ENCODE measurements at regions not wholly inside any gene's neighbourhood (a gene's known extent, or its start where the extent isn't known, plus 50 kb on each side); places are given as distances from the start of the nearest gene placed in this dataset.

- Histone ChIP-seq H3K4me3 (ENCODE audit: low read depth in 1 of 5, low read length in 5 of 5) (no peak overlapping the region), H3K36me3 (ENCODE audit: control insufficient read depth in 5 of 5, insufficient read depth in 5 of 5, low read length in 5 of 5) (no peaks in the 10 kb centered on the region), H3K9me3 (ENCODE audit: control insufficient read depth in 5 of 5, low read length in 5 of 5) (no peaks in the 10 kb centered on the region), H3K27ac (ENCODE audit: low read depth, low read length) (no peak overlapping the region), H3K4me1 (ENCODE audit: control insufficient read depth in 5 of 5, insufficient read depth in 5 of 5, low read length in 5 of 5) (no peaks in the 10 kb centered on the region), H3K27me3 (ENCODE audit: control insufficient read depth in 5 of 5, insufficient read depth in 4 of 5, low read length in 5 of 5) (no peaks in the 10 kb centered on the region), H3K9ac (ENCODE audit: low read length in 5 of 5) (no peak overlapping the region)
Observed at GRCh38 chr13:62243106-62243505, 827.5 kb upstream of the PCDH20 start.

GRCh38 chr13:62234780-62235440 lies 819.3 kb upstream of the PCDH20 start:
- H3K36me3 ChIP-seq (ENCODE audit: control insufficient read depth in 5 of 5, insufficient read depth in 5 of 5, low read length in 5 of 5): no peaks in the 10 kb centered on the region
- H3K4me1 ChIP-seq (ENCODE audit: control insufficient read depth in 5 of 5, insufficient read depth in 5 of 5, low read length in 5 of 5): no peaks in the 10 kb centered on the region
- no peak overlapping the region for H3K9ac ChIP-seq (ENCODE audit: low read length in 5 of 5)

GRCh38 chr13:62210951-62211350 lies 795.3 kb upstream of the PCDH20 start:
- no peaks in the 10 kb centered on the region for H3K27me3 ChIP-seq (ENCODE audit: control insufficient read depth in 5 of 5, insufficient read depth in 4 of 5, low read length in 5 of 5)

More at GRCh38 chr13:62234780-62235440, 819.3 kb upstream of the PCDH20 start:
- Histone ChIP-seq H3K4me3 (ENCODE audit: low read depth in 1 of 5, low read length in 5 of 5) (no peak overlapping the region), H3K27ac (ENCODE audit: low read depth, low read length) (no peak overlapping the region), H3K27me3 (ENCODE audit: control insufficient read depth in 5 of 5, insufficient read depth in 4 of 5, low read length in 5 of 5) (no peaks in the 10 kb centered on the region), H3K9me3 (ENCODE audit: control insufficient read depth in 5 of 5, low read length in 5 of 5) (no peaks in the 10 kb centered on the region)

DNA sequence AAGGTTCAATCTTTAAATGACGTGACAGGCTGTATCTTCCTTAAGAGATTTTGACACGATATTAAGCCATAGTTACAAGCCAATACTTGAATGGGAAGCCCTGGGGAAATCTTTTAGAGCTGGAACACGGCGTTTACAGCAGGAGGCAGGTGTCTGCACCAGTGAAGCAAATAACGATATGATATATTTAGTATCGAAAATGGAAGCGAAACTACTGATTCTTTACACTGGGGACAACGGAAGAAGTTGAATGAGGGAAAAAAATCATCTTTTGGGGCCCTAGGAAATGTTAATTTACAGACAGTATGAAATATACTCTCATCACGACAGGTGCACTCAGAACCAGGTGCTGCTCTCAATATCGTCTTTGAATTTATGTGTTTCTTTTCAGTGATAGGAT lies 793.9 kb upstream of the PCDH20 start:
- no peak overlapping the region for H3K27ac ChIP-seq (ENCODE audit: low read depth, low read length)
- H3K27me3 ChIP-seq (ENCODE audit: control insufficient read depth in 5 of 5, insufficient read depth in 4 of 5, low read length in 5 of 5): no peaks in the 10 kb centered on the region
- H3K4me3 ChIP-seq (ENCODE audit: low read depth in 1 of 5, low read length in 5 of 5): no peak overlapping the region
- peaks cover 0 to 10% (median 0%) of the 10 kb centered on the region in 5 donors for H3K9me3 ChIP-seq (ENCODE audit: control insufficient read depth in 5 of 5, low read length in 5 of 5)
- H3K36me3 ChIP-seq (ENCODE audit: control insufficient read depth in 5 of 5, insufficient read depth in 5 of 5, low read length in 5 of 5): no peaks in the 10 kb centered on the region
- no peak overlapping the region for H3K9ac ChIP-seq (ENCODE audit: low read length in 5 of 5)
- H3K4me1 ChIP-seq (ENCODE audit: control insufficient read depth in 5 of 5, insufficient read depth in 5 of 5, low read length in 5 of 5): no peaks in the 10 kb centered on the region

More at GRCh38 chr13:62210951-62211350, 795.3 kb upstream of the PCDH20 start:
- no peak overlapping the region for H3K9ac ChIP-seq (ENCODE audit: low read length in 5 of 5)
- H3K4me1 ChIP-seq (ENCODE audit: control insufficient read depth in 5 of 5, insufficient read depth in 5 of 5, low read length in 5 of 5): no peaks in the 10 kb centered on the region
- peaks cover 0 to 4% (median 0%) of the 10 kb centered on the region in 5 donors for H3K9me3 ChIP-seq (ENCODE audit: control insufficient read depth in 5 of 5, low read length in 5 of 5)
- H3K4me3 ChIP-seq (ENCODE audit: low read depth in 1 of 5, low read length in 5 of 5): no peak overlapping the region
- H3K27ac ChIP-seq (ENCODE audit: low read depth, low read length): no peak overlapping the region
- H3K36me3 ChIP-seq (ENCODE audit: control insufficient read depth in 5 of 5, insufficient read depth in 5 of 5, low read length in 5 of 5): no peaks in the 10 kb centered on the region

DNA sequence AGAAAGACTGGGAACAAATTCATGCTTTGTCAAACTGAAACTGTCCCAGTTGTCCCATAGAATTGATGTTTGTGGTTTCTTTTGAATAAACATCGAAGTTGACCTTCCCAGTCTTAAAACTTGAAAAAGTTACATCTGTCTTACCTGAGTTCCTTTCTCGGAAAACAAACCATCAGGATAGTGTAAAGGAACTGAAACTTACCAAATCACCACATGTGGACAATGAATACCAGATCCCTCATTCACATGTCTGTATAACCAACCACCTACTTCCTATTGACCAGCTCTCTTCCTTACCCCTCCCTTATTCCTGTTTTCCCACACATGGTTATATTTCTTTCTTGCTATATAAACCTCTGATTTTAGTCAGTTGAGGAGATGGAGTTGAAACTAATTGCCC lies 791.7 kb upstream of the PCDH20 start:
- H3K4me1 ChIP-seq (ENCODE audit: control insufficient read depth in 5 of 5, insufficient read depth in 5 of 5, low read length in 5 of 5): no peaks in the 10 kb centered on the region

GRCh38 chr13:62206165-62206564 lies 790.5 kb upstream of the PCDH20 start:
- Histone ChIP-seq H3K27ac (ENCODE audit: low read depth, low read length) (no peak overlapping the region), H3K36me3 (ENCODE audit: control insufficient read depth in 5 of 5, insufficient read depth in 5 of 5, low read length in 5 of 5) (no peaks in the 10 kb centered on the region), H3K27me3 (ENCODE audit: control insufficient read depth in 5 of 5, insufficient read depth in 4 of 5, low read length in 5 of 5) (no peaks in the 10 kb centered on the region)

More for the DNA sequence above, 791.7 kb upstream of the PCDH20 start:
- no peaks in the 10 kb centered on the region for H3K27me3 ChIP-seq (ENCODE audit: control insufficient read depth in 5 of 5, insufficient read depth in 4 of 5, low read length in 5 of 5)
- H3K9ac ChIP-seq (ENCODE audit: low read length in 5 of 5): no peak overlapping the region
- H3K9me3 ChIP-seq (ENCODE audit: control insufficient read depth in 5 of 5, low read length in 5 of 5): peaks cover 0 to 10% (median 0%) of the 10 kb centered on the region in 5 donors
- no peak overlapping the region for H3K4me3 ChIP-seq (ENCODE audit: low read depth in 1 of 5, low read length in 5 of 5)
- H3K36me3 ChIP-seq (ENCODE audit: control insufficient read depth in 5 of 5, insufficient read depth in 5 of 5, low read length in 5 of 5): no peaks in the 10 kb centered on the region
- H3K27ac ChIP-seq (ENCODE audit: low read depth, low read length): no peak overlapping the region

DNA sequence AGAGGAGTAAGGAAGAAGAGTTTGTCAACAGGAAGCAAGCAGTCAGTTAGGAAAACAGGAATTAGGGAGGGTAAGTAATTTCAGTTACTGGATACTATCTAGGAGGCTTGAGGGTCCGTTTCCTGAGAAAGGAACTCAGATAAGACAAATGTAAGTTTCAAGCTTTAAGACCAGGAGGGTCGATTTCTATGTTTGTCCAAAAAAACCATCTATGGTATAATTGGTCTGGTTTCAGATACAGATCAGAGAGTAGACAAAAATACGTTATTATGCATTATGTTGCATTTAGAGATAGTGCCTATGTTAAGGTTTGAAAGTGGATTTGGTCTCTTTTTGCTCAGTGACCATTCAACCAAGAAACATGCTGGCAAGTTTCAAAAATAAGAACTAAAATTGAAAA lies 789.6 kb upstream of the PCDH20 start:
- no peaks in the 10 kb centered on the region for H3K36me3 ChIP-seq (ENCODE audit: control insufficient read depth in 5 of 5, insufficient read depth in 5 of 5, low read length in 5 of 5)
- no peak overlapping the region for H3K4me3 ChIP-seq (ENCODE audit: low read depth in 1 of 5, low read length in 5 of 5)
- H3K9me3 ChIP-seq (ENCODE audit: control insufficient read depth in 5 of 5, low read length in 5 of 5): peaks cover 0 to 7% (median 0%) of the 10 kb centered on the region in 5 donors
- no peak overlapping the region for H3K27ac ChIP-seq (ENCODE audit: low read depth, low read length)
- no peaks in the 10 kb centered on the region for H3K27me3 ChIP-seq (ENCODE audit: control insufficient read depth in 5 of 5, insufficient read depth in 4 of 5, low read length in 5 of 5)
- no peak overlapping the region for H3K9ac ChIP-seq (ENCODE audit: low read length in 5 of 5)
- H3K4me1 ChIP-seq (ENCODE audit: control insufficient read depth in 5 of 5, insufficient read depth in 5 of 5, low read length in 5 of 5): no peaks in the 10 kb centered on the region

More at GRCh38 chr13:62206165-62206564, 790.5 kb upstream of the PCDH20 start:
- H3K9ac ChIP-seq (ENCODE audit: low read length in 5 of 5): no peak overlapping the region
- no peaks in the 10 kb centered on the region for H3K4me1 ChIP-seq (ENCODE audit: control insufficient read depth in 5 of 5, insufficient read depth in 5 of 5, low read length in 5 of 5)
- no peak overlapping the region for H3K4me3 ChIP-seq (ENCODE audit: low read depth in 1 of 5, low read length in 5 of 5)
- peaks cover 0 to 7% (median 0%) of the 10 kb centered on the region in 5 donors for H3K9me3 ChIP-seq (ENCODE audit: control insufficient read depth in 5 of 5, low read length in 5 of 5)

DNA sequence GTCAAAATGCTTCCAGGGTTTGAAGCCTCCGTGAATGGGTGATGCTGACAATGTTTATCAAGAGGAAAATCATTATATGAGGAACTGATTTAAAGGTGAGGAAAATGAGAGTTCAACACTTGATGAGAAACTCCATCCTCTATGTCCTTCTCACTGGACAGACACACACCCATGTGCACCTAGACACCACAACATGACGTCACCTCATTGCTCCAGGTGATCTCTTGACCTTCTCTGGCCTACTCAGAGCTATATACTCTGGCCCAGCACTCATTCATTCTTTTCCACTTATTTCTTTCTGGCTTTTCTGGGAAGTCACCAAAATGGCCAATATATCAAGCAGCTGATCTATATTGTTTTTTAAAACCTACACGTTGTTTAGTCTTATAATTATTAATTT lies 778.7 kb upstream of the PCDH20 start:
- no peaks in the 10 kb centered on the region for H3K4me1 ChIP-seq (ENCODE audit: control insufficient read depth in 5 of 5, insufficient read depth in 5 of 5, low read length in 5 of 5)
- no peak overlapping the region for H3K27ac ChIP-seq (ENCODE audit: low read depth, low read length)
- no peaks in the 10 kb centered on the region for H3K36me3 ChIP-seq (ENCODE audit: control insufficient read depth in 5 of 5, insufficient read depth in 5 of 5, low read length in 5 of 5)
- no peak overlapping the region for H3K4me3 ChIP-seq (ENCODE audit: low read depth in 1 of 5, low read length in 5 of 5)
- H3K27me3 ChIP-seq (ENCODE audit: control insufficient read depth in 5 of 5, insufficient read depth in 4 of 5, low read length in 5 of 5): no peaks in the 10 kb centered on the region
- no peak overlapping the region for H3K9ac ChIP-seq (ENCODE audit: low read length in 5 of 5)
- H3K9me3 ChIP-seq (ENCODE audit: control insufficient read depth in 5 of 5, low read length in 5 of 5): no peaks in the 10 kb centered on the region

DNA sequence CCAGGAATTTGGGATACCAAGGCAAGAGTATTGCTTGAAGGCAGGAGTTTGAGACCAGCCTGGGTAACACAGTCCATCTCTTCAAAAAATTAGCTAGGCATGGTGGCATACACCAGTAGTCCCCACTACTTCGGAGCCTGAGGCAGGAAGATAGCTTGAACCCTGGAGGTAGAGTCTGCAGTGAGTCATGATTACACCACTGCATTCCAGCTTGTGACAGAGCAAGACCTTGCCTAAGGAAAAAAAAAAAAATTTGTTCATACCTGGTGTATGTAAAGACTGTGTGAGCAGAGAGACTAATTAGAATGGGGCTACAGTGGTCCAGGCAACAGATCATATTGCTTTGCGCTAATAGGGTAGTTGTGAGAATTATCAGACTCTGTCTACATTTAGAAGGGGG lies 778.3 kb upstream of the PCDH20 start:
- no peaks in the 10 kb centered on the region for H3K36me3 ChIP-seq (ENCODE audit: control insufficient read depth in 5 of 5, insufficient read depth in 5 of 5, low read length in 5 of 5)
- no peak overlapping the region for H3K9ac ChIP-seq (ENCODE audit: low read length in 5 of 5)
- no peaks in the 10 kb centered on the region for H3K27me3 ChIP-seq (ENCODE audit: control insufficient read depth in 5 of 5, insufficient read depth in 4 of 5, low read length in 5 of 5)
- no peaks in the 10 kb centered on the region for H3K4me1 ChIP-seq (ENCODE audit: control insufficient read depth in 5 of 5, insufficient read depth in 5 of 5, low read length in 5 of 5)
- H3K4me3 ChIP-seq (ENCODE audit: low read depth in 1 of 5, low read length in 5 of 5): no peak overlapping the region
- no peak overlapping the region for H3K27ac ChIP-seq (ENCODE audit: low read depth, low read length)
- no peaks in the 10 kb centered on the region for H3K9me3 ChIP-seq (ENCODE audit: control insufficient read depth in 5 of 5, low read length in 5 of 5)

GRCh38 chr13:62185631-62186255 lies 770.1 kb upstream of the PCDH20 start:
- H3K27me3 ChIP-seq (ENCODE audit: control insufficient read depth in 5 of 5, insufficient read depth in 4 of 5, low read length in 5 of 5): no peaks in the 10 kb centered on the region
- H3K27ac ChIP-seq (ENCODE audit: low read depth, low read length): no peak overlapping the region
- no peaks in the 10 kb centered on the region for H3K4me1 ChIP-seq (ENCODE audit: control insufficient read depth in 5 of 5, insufficient read depth in 5 of 5, low read length in 5 of 5)
- no peak overlapping the region for H3K9ac ChIP-seq (ENCODE audit: low read length in 5 of 5)
- H3K4me3 ChIP-seq (ENCODE audit: low read depth in 1 of 5, low read length in 5 of 5): no peak overlapping the region
- no peaks in the 10 kb centered on the region for H3K36me3 ChIP-seq (ENCODE audit: control insufficient read depth in 5 of 5, insufficient read depth in 5 of 5, low read length in 5 of 5)
- no peaks in the 10 kb centered on the region for H3K9me3 ChIP-seq (ENCODE audit: control insufficient read depth in 5 of 5, low read length in 5 of 5)
